GM18870 (cell line): ENCODE measurements at regions not wholly inside any gene's neighbourhood (a gene's known extent, or its start where the extent isn't known, plus 50 kb on each side); places are given as distances from the start of the nearest gene placed in this dataset.
"Not testable (repeated sequence)": the region's sequence is repeated elsewhere in the genome, so short reads cannot be mapped to it uniquely, and the experiment has no call there.

Experiments
- ATAC-seq: cut with Tn5 transposase; IDR thresholded peaks from one replicate; pipeline ENCODE4 v1.9.1; 2021; ENCODE audit warnings: moderate library complexity; ENCODE audit not compliant: unreplicated experiment

DNA sequence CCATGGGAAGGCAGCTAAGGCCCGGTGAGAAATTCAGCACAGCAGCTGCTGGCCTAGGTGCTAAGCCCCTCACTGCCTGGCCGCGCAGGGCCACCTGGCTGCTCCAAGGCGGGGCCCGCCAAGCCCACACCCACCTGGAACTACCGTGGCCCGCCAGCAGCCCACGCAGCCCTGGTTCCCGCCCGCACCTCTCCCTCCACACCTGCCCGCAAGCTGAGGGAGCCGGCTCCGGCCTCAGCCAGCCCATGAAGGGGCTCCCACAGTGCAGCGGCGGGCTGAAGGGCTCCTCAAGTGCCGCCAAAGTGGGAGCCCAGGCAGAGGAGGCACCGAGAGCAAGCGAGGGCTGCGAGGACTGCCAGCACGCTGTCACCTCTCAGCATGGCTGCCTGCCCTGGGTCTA is 146.9 kb upstream of the APOOL start:
- not testable (repeated sequence) for ATAC-seq

DNA sequence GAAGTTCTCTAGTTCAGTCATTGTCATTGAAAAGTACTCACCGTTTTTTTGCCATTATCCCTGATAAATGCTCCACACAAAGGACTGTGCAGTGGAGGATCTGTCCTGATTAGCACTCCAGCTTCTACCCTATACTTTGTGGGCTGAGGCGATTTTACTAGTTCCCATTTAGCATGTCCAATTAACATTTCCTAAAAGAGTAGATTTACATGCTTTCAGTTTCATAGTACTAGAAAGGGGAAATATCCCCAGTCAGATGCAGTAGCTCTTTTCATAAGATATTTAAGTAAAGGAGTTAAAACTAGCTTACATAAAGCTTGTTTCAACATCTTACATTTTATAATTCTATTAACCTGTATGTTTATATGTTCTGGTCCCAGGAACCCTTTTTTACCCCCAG is 144.9 kb upstream of the APOOL start:
- ATAC-seq: not testable (repeated sequence)

DNA sequence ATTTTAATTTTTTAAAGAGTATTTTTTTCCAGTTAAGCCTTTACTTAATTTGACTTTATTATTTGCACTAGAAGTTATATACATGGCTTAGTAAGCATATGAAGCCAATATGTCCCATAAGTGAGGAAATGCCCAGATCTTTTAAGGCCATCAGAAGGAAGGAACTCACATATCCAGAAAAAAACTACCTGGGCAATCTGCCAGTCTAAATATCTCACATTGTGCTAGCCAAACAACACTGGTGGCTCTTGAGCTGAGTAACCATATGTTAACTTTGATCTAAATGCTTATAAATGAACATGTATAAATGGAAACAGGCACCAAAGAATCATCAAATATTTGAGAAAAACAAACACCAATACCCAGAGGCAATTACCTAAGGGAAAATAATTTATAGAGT is 138.6 kb upstream of the APOOL start:
- no peak for ATAC-seq

DNA sequence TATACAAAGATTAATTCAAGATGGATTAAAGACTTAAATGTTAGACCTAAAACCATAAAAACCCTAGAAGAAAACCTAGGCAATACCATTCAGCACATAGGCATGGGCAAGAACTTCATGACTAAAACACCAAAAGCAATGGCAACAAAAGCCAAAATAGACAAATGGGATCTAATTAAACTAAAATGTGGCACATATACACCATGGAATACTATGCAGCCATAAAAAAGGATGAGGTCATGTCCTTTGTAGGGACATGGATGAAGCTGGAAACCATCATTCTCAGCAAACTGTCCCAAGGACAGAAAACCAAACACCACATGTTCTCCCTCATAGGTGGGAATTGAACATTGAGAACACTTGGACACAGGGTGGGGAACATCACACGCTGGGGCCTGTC is 133.4 kb upstream of the APOOL start:
- not testable (repeated sequence) for ATAC-seq

DNA sequence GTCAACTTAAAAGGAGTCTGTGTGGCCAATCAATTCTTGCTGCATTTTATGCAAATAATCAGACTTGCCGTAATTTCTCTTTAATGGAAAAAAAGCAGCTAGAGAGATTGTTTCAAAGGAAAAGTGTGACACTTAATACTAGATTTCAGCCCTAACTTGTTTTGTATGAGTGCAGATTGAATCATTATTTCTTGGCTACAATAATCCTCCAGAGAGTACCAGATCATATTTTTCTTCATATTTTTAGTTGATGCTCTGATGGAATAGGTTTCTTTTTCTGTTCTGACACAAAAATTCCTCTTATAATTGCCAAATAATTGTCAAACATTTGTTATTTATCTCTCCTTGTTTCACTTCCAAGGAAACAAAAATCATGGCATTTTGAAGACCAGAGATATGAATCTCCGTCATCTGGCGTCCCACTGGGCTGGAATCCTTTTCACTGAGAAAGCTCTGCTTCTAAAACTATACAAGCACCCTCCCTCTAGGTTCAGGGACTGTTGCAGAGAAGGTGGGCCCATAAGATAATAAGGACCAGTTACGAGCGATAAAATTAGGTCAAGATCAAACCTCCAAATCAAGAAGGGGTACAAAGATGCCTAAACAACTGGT is 131.4 kb upstream of the APOOL start:
- not testable (repeated sequence) for ATAC-seq

DNA sequence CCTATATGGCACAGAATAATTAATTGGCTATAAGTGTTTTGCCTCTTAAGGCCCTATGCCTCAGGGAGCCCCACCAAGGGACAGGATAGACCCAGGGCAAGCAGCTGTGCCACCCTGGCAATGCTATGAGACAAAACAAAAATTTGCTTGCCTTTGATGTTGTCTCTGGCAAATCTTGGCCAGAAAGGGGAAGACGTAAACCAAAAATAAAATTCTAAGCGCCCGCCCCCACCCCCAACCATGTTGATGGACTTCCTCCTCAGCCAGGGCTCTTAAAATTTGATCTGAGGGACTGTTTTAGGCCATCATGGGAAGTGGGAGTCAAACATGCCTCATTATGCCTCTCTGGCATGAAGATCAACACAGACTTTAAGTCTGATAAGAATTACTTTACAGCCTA is 130.5 kb upstream of the APOOL start:
- ATAC-seq: no peak

DNA sequence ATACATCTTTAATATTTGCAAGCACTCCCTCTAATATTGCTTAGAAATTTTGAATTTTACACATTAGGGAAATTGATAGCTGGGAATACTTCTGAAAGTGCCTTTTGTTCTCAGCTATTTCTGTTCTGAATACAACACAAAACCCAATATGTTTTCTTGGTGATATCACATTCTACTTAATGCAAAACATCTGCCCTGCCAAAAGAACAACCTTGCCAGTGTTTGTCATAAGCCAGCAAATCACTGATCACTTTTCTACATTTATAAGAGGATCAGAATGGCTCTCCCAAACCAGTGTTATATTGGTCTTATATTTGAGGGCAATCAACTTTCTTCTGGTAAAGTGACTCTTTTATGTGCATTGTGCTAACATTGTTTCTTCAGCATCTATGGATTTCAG is 126.8 kb upstream of the APOOL start:
- ATAC-seq: no peak

DNA sequence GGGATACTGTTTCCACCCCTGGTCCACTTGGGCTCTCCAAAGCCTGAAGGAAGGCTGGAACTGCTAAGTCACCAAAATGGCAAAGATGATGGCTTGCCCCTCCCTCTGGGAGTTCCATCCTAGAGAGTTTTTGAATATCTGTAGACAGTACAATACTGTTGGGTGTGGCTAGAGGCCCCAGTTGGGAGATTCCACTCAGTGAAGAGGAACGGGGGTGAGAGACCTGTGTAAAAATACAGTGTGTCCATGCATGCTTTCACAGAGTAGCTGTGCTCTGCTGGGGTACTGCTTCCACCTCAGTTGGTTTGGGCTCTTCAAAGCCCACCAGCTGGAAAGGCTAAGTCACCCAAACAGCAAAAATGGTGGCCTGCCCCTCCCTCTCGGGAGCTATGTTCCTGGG is 109.8 kb upstream of the APOOL start:
- no peak for ATAC-seq

DNA sequence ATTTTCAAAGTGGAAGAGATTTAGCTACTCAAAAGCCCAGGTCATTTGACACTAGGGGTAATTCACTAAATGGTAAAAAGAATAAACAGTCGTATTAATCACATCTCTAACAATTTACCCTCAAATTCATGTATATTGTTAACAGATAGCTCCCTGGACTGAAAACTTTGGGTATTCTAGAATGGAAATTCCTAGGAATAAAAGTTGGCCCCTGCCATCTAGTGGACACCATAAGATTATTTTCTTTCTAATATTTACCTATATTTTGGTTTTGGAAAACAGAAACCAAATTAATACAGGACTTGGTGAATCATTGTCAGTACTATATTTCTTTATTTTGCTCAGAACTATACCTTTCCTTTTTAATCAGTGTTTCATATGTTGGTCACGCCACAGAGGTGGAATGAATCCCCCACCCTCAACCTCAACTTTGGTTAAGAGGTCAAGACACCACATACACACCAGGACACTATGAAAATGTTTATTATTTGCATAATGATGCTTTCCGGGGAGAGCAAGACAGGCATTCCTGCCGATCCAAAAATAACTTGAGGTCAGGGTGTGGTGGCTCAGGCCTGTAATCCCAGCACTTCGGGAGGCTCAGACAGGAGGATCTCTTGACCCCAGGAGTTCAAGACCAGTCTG is 96.2 kb upstream of the APOOL start:
- ATAC-seq: no peak

DNA sequence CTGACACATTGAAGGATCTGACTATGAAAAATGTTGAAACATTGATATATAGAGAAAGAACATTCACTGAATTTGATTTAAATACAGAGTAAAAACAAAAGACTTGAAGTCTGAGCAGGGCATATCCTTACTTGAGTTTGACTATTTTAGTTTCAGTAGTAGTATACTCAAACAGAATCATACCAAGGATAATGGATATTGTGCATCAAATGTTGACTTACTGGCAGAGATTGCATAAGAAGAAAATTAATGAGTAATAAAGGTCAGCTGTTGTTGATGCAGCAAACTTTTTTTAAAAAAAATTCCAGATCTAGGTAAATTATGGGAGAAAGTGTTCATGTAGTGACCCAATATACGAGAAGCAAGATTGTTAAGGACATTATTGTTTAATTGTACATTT is 94.5 kb upstream of the APOOL start:
- no peak for ATAC-seq

DNA sequence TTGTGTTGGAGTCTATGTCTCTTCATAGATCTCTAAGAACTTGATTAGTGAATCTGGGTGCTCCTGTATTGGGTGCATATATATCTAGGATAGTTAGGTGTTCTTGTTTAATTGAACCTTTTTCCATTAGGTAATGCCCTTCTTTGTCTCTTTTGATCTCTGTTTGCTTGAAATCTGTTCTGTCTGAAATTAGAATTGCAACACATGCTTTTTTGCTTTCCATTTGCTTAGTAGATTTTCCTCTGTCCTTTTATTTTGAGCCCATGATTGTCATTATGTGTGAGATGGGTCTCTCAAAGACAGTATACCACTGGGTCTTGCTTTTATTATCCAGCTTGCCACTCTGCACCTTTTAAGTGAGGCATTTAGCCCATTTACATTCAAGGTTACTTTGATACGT is 79.1 kb upstream of the APOOL start:
- ATAC-seq: no peak

DNA sequence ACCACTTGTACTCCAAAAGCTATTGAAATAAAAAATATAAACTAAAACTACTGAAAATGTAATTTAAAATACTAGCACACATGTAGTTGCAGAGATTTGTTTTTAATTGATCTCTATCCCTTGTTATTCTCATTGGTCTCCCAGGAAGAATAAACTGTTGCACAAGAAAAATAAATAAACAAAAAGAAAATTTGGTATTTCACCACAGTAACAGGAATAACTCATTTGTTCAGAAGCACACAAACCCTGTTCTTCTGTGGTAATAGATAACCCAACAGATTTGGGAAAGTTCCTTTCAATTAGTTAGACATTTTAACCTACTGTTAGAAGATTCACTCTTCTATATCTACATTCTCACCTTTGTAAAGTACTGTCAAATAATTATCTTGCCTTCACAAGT is 70.9 kb upstream of the APOOL start:
- ATAC-seq: no peak

DNA sequence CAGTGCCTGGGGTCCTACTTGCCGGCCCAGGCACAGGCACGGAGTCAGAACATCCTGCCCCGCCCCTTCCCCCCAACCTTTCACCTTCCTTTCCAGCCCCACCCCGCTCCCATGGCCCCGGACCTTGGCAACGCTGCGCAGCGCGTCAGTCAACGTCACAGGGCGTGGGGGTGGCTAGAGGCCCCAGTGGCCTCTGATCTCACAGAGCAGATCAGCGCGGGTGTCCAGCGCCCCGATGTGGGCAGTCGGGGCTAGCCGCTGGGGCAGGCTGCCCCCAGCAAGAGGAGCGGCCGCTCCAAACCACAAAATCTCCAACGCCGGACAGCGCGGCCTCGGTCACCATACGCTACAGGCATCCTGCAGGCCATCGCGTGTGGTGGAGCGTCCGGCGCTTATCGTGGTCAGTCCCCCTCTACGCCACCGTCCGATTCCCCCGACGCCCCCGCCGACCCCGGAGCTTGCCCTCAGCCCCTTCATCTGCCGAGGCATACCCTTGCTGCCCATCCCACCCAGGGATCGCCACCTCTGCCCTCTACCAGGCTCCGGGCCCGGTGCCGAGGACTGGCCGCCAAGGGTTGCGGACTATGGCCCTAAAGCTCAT is 69.6 kb upstream of the APOOL start:
- ATAC-seq: no peak
